PFSK-1 (cell line): ENCODE measurements at regions not wholly inside any gene's neighbourhood (a gene's known extent, or its start where the extent isn't known, plus 50 kb on each side); places are given as distances from the start of the nearest gene placed in this dataset.

ENCODE experiments used
- FOXP2 ChIP-seq: optimal IDR thresholded peaks from 2 replicates; pipeline ENCODE3; 2011; ENCODE audit warnings: borderline replicate concordance, control low read depth, inconsistent platforms; ENCODE audit not compliant: insufficient read depth; ENCODE audit errors: extremely low read length, extremely low read depth
- POLR2AphosphoS5 ChIP-seq: IDR thresholded peaks from 2 replicates; pipeline ENCODE4 v1.6.1; 2012; ENCODE audit warnings: low read depth, mild to moderate bottlenecking, control low read depth, low read length, moderate library complexity
- SIN3A ChIP-seq: IDR thresholded peaks from 2 replicates; pipeline ENCODE4 v1.6.1; 2012; ENCODE audit warnings: mild to moderate bottlenecking, low read length, moderate library complexity, borderline replicate concordance; ENCODE audit not compliant: insufficient read depth
- TAF1 ChIP-seq: IDR thresholded peaks from 2 replicates; pipeline ENCODE4 v1.6.1; 2012; ENCODE audit warnings: low read length, control low read depth, borderline replicate concordance; ENCODE audit not compliant: insufficient read depth
- TF ChIP-seq, protein P1 (sequence below), 2 experiments: IDR thresholded peaks; 2 replicates each; pipeline versions ENCODE4 v1.6.1 to v1.8.0; 2011 to 2012; ENCODE audit warnings: low read depth in 2 of 2, low read length in 2 of 2, control low read depth in 1 of 2, inconsistent platforms in 1 of 2, mild to moderate bottlenecking in 1 of 2, moderate library complexity in 1 of 2; ENCODE audit not compliant: insufficient read depth in 1 of 2

GRCh38 chr12:23099604-23100003 is 474.6 kb downstream of the ETNK1 start:
- no peak for TF ChIP-seq FOXP2
- TF ChIP-seq POLR2AphosphoS5: no peak

- TF ChIP-seq TAF1 (no peak), SIN3A (no peak), POLR2AphosphoS5 (no peak), FOXP2 (no peak)
- TF ChIP-seq, protein P1, sequence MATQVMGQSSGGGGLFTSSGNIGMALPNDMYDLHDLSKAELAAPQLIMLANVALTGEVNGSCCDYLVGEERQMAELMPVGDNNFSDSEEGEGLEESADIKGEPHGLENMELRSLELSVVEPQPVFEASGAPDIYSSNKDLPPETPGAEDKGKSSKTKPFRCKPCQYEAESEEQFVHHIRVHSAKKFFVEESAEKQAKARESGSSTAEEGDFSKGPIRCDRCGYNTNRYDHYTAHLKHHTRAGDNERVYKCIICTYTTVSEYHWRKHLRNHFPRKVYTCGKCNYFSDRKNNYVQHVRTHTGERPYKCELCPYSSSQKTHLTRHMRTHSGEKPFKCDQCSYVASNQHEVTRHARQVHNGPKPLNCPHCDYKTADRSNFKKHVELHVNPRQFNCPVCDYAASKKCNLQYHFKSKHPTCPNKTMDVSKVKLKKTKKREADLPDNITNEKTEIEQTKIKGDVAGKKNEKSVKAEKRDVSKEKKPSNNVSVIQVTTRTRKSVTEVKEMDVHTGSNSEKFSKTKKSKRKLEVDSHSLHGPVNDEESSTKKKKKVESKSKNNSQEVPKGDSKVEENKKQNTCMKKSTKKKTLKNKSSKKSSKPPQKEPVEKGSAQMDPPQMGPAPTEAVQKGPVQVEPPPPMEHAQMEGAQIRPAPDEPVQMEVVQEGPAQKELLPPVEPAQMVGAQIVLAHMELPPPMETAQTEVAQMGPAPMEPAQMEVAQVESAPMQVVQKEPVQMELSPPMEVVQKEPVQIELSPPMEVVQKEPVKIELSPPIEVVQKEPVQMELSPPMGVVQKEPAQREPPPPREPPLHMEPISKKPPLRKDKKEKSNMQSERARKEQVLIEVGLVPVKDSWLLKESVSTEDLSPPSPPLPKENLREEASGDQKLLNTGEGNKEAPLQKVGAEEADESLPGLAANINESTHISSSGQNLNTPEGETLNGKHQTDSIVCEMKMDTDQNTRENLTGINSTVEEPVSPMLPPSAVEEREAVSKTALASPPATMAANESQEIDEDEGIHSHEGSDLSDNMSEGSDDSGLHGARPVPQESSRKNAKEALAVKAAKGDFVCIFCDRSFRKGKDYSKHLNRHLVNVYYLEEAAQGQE (IDR thresholded peaks at IDR 0.05; ENCODE audit: insufficient read depth in 1 of 2, low read depth in 2 of 2, low read length in 2 of 2): no peak
Measured at GRCh38 chr12:23108957-23109356, 484.0 kb downstream of the ETNK1 start.

DNA sequence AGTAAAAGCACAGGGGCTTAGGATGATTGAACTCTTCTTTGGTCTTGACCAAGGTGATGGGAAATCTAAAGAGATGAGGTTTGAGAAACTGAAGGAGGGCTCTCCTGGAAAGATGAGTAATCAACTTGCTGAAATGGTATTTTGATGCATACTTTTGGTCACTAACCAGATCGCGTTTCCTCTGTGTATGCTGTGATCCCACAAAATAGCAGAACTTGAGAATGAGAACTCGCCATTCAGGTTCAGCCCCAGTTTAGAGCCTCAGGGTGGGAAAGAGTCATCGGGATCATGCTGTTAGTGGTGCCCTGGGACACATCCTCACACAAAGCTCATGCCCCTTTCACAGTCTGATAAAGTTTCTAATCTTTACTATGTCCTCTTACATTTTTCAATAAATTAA is 488.8 kb downstream of the ETNK1 start:
- TF ChIP-seq TAF1: no peak
- TF ChIP-seq FOXP2: no peak
- TF ChIP-seq, protein P1 (IDR thresholded peaks at IDR 0.05; ENCODE audit: insufficient read depth in 1 of 2, low read depth in 2 of 2, low read length in 2 of 2): no peak
- no peak for TF ChIP-seq SIN3A
- no peak for TF ChIP-seq POLR2AphosphoS5

GRCh38 chr12:23115984-23116383 is 491.0 kb downstream of the ETNK1 start:
- TF ChIP-seq TAF1 (no peak), POLR2AphosphoS5 (no peak), SIN3A (no peak), FOXP2 (no peak)
- TF ChIP-seq, protein P1 (IDR thresholded peaks at IDR 0.05; ENCODE audit: insufficient read depth in 1 of 2, low read depth in 2 of 2, low read length in 2 of 2): no peak

DNA sequence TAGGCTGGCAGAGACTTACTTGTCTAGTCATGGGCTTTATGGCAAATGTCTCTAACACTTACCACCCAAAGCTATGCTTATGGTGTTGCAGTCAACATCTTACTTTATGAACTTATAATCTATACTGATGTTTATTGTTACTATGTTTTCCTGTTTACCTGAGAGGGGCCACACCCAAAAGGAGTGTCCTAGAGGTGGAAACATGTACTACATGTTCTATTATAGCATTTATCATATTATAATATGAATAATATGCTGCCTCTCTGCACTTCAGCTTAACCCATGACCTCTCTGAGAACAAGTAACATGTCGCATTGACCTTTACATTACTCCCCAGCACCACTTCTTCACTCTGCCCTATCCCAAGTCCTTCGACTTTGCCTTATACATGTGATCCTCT is 501.8 kb downstream of the ETNK1 start:
- no peak for TF ChIP-seq SIN3A
- TF ChIP-seq TAF1: no peak
- TF ChIP-seq FOXP2: no peak
- TF ChIP-seq POLR2AphosphoS5: no peak

DNA sequence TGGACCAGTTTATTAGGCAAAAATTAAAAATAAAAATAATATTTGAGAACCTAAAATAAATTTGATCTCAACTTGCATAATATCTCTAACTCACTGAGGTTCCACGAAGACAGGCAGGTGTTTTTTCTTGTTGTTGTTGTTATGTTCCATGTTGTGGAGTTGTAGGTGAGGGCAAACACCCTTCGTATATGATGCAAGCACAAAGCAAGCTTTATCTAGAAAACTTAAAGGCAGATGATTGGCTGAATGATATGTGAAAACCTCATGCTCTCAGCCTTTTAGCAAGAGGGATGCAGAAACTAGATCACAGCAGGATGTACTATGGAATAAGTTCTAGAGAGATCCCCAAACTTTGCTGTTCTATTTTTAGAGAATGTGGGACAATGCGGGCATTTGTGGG is 502.7 kb downstream of the ETNK1 start:
- TF ChIP-seq SIN3A (no peak), POLR2AphosphoS5 (no peak), FOXP2 (no peak)

DNA sequence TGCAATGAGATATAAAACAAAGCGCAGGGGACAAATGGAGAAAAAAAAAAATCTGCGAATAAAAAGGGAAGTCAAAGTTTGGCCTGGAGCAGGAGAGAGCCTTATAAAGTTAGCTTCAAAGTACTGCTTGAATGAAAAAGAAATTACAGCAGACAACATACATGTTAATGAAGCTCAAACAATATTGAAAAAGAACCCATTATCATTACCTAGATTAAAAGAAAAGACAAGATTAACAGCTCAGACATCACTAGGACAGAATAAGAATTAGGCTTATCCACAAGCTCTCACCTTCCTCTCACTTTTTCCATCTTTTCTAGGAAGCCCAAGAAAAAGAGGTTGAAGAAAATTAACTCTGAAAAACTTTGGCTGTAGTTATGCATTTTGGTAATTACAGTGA is 503.5 kb downstream of the ETNK1 start:
- TF ChIP-seq, protein P1 (IDR thresholded peaks at IDR 0.05; ENCODE audit: insufficient read depth in 1 of 2, low read depth in 2 of 2, low read length in 2 of 2): no peak
- TF ChIP-seq FOXP2: no peak
- TF ChIP-seq POLR2AphosphoS5: no peak
- TF ChIP-seq TAF1: no peak
- no peak for TF ChIP-seq SIN3A
